HEK293 (cell line): ENCODE measurements at regions not wholly inside any gene's neighbourhood (a gene's known extent, or its start where the extent isn't known, plus 50 kb on each side); places are given as distances from the start of the nearest gene placed in this dataset.

ENCODE experiments used
- CTCF ChIP-seq: fragments of 450-650 bp; formaldehyde crosslinking; IDR thresholded peaks from 2 replicates; pipeline ENCODE4 v1.5.1; 2016; ENCODE audit warnings: missing biosample characterization, missing genetic modification characterization
- GLI4 ChIP-seq: fragments of 450-650 bp; formaldehyde crosslinking; IDR thresholded peaks from 2 replicates; pipeline ENCODE4 v1.5.1; 2016; ENCODE audit warnings: missing biosample characterization, missing genetic modification characterization
- KLF1 ChIP-seq: fragments of 450-650 bp; formaldehyde crosslinking; IDR thresholded peaks from 2 replicates; pipeline ENCODE4 v1.5.1; 2016; ENCODE audit warnings: missing biosample characterization, missing genetic modification characterization
- MEIS1 ChIP-seq: sonication (generic); formaldehyde crosslinking; IDR thresholded peaks from 2 replicates; pipeline ENCODE4 v1.8.1; 2022; ENCODE audit warnings: missing genetic modification reagents, mild to moderate bottlenecking, borderline replicate concordance
- YY1 ChIP-seq: fragments of 450-650 bp; formaldehyde crosslinking; IDR thresholded peaks from 2 replicates; pipeline ENCODE4 v1.5.1; 2018; ENCODE audit warnings: missing biosample characterization, missing genetic modification characterization
- ZBTB17 ChIP-seq: fragments of 450-650 bp; formaldehyde crosslinking; IDR thresholded peaks from 2 replicates; pipeline ENCODE4 v1.5.1; 2016; ENCODE audit warnings: missing biosample characterization, missing genetic modification characterization
- ZEB2 ChIP-seq: fragments of 450-650 bp; formaldehyde crosslinking; IDR thresholded peaks from 2 replicates; pipeline ENCODE4 v1.5.1; 2016; ENCODE audit warnings: missing biosample characterization, missing genetic modification characterization
- ZNF121 ChIP-seq: fragments of 450-650 bp; formaldehyde crosslinking; IDR thresholded peaks from 2 replicates; pipeline ENCODE4 v1.5.1; 2016; ENCODE audit warnings: missing biosample characterization, missing genetic modification characterization
- ZNF239 ChIP-seq: fragments of 450-650 bp; formaldehyde crosslinking; IDR thresholded peaks from 2 replicates; pipeline ENCODE4 v1.5.1; 2016; ENCODE audit warnings: missing biosample characterization, missing genetic modification characterization
- ZNF280C ChIP-seq: fragments of 450-650 bp; formaldehyde crosslinking; IDR thresholded peaks from 2 replicates; pipeline ENCODE4 v1.5.1; 2016; ENCODE audit warnings: missing biosample characterization, missing genetic modification characterization
- ZNF416 ChIP-seq: fragments of 450-650 bp; formaldehyde crosslinking; IDR thresholded peaks from 2 replicates; pipeline ENCODE4 v1.5.1; 2016; ENCODE audit warnings: missing biosample characterization, missing genetic modification characterization
- ZNF654 ChIP-seq: fragments of 450-650 bp; formaldehyde crosslinking; IDR thresholded peaks from 2 replicates; pipeline ENCODE4 v1.5.1; 2016; ENCODE audit warnings: low read depth, missing biosample characterization, missing genetic modification characterization
- ZNF837 ChIP-seq: fragments of 450-650 bp; formaldehyde crosslinking; IDR thresholded peaks from 2 replicates; pipeline ENCODE4 v1.5.1; 2016; ENCODE audit warnings: missing biosample characterization, missing genetic modification characterization
- ZSCAN18 ChIP-seq: fragments of 450-650 bp; formaldehyde crosslinking; IDR thresholded peaks from 2 replicates; pipeline ENCODE4 v1.5.1; 2016; ENCODE audit warnings: missing biosample characterization, missing genetic modification characterization

- TF ChIP-seq ZNF654 (tag by site-specific recombination), result no peak
- TF ChIP-seq ZSCAN18, result no peak
- no peak for TF ChIP-seq GLI4 (tag by site-specific recombination)
- TF ChIP-seq CTCF (tag by site-specific recombination), result no peak
- TF ChIP-seq ZNF239 (tag by site-specific recombination), result no peak
- no peak for TF ChIP-seq ZNF837 (tag by site-specific recombination)
- TF ChIP-seq MEIS1 (CRISPR knock-in tag), result no peak
- no peak for TF ChIP-seq YY1 (tag by site-specific recombination)
- no peak for TF ChIP-seq ZNF416
- TF ChIP-seq ZNF121 (tag by site-specific recombination), result no peak
- no peak for TF ChIP-seq ZEB2
- TF ChIP-seq ZBTB17 (tag by site-specific recombination), result no peak
- no peak for TF ChIP-seq ZNF280C (tag by site-specific recombination)
- no peak for TF ChIP-seq KLF1
Observed at GRCh38 chr2:216984937-216985336, 125.1 kb upstream of the TNP1 start.
